Gastrocnemius medialis (tissue), 4 donors: ENCODE measurements at regions not wholly inside any gene's neighbourhood (a gene's known extent, or its start where the extent isn't known, plus 50 kb on each side); places are given as distances from the start of the nearest gene placed in this dataset.

ENCODE experiments used
- ATAC-seq, 2 donors: fragments of 150-250 bp; one replicate each; pipeline ENCODE4 v1.9.1; 2016
- DNase-seq, 2 donors: peaks; one replicate each; pipeline ENCODE4 v3.0.0-alpha.2; 2019
- H3K27ac ChIP-seq, 4 donors: fragments of 200-600 bp; sonication (generic); 1 replicate in 1 of 4; 2 replicates in 3 of 4; pipeline ENCODE4 v1.5.1; 2016 to 2018; ENCODE audit warnings: mild to moderate bottlenecking in 2 of 4, moderate library complexity in 1 of 4
- H3K27me3 ChIP-seq, 3 donors: fragments of 200-600 bp; sonication (generic) in 2 of 3; 1 replicate in 1 of 3; 2 replicates in 2 of 3; pipeline versions ENCODE4 v1.5.1 to v1.6.0; 2016 to 2019; ENCODE audit warnings: mild to moderate bottlenecking in 1 of 3, moderate library complexity in 1 of 3
- H3K36me3 ChIP-seq, 2 donors: fragments of 200-600 bp; sonication (generic) in 1 of 2; one replicate each; pipeline ENCODE4 v1.5.1; 2017 to 2018
- H3K4me1 ChIP-seq, 2 donors: fragments of 200-600 bp; sonication (generic) in 1 of 2; one replicate each; pipeline ENCODE4 v1.5.1; 2016 to 2017; ENCODE audit warnings: mild to moderate bottlenecking in 2 of 2
- H3K4me3 ChIP-seq, 4 donors: fragments of 200-600 bp; sonication (generic) in 3 of 4; 1 replicate in 1 of 4; 2 replicates in 3 of 4; pipeline ENCODE4 v1.5.1; 2016 to 2019; ENCODE audit warnings: mild to moderate bottlenecking in 2 of 4
- H3K9me3 ChIP-seq, 3 donors: fragments of 200-600 bp; sonication (generic) in 2 of 3; 1 replicate in 1 of 3; 2 replicates in 2 of 3; pipeline ENCODE4 v1.5.1; 2016 to 2019
- CTCF ChIP-seq, 5 experiments: fragments of 450-650 bp in 3 of 5; fragments of 200-600 bp in 2 of 5; sonication (generic) in 2 of 5; IDR thresholded peaks in 4 of 5; conservative IDR thresholded peaks in 1 of 5; 1 replicate in 4 of 5; 2 replicates in 1 of 5; pipeline ENCODE4 v1.5.1; 2016 to 2019; ENCODE audit warnings: antibody characterized with exemption in 5 of 5, mild to moderate bottlenecking in 3 of 5, moderate library complexity in 3 of 5
- POLR2A ChIP-seq, 2 donors: fragments of 450-650 bp; IDR thresholded peaks; one replicate each; pipeline ENCODE4 v1.6.1; 2017; ENCODE audit warnings: antibody characterized with exemption in 2 of 2, mild to moderate bottlenecking in 2 of 2, moderate library complexity in 2 of 2
- in situ Hi-C, 4 donors: fragments of 200-750 bp; cut with MboI; loops; one replicate each; pipeline versions ENCODE4 v1.15.0 to v1.8.0; 2017; ENCODE audit warnings: low sequenced_read_pairs in 4 of 4
- intact Hi-C: fragments of 100-400 bp; cut with DNase I; formaldehyde crosslinking; loops from one replicate; pipeline ENCODE4 v1.15.1; 2023; ENCODE audit warnings: low total_unique reads

GRCh38 chr7:33769930-33770329 lies 135.4 kb upstream of the BMPER start:
- intact Hi-C loops = no loop called here
- in situ Hi-C loops = loop anchor here in 2 of 4 donors (10.0 kb wide), 1 partner anchor 125 kb away; no protein-coding TSS in a partner anchor
- TF ChIP-seq CTCF (IDR thresholded peaks at IDR 0.05 in 4 of 5, conservative IDR thresholded peaks at IDR 0.05 in 1 of 5) = no peak
- TF ChIP-seq POLR2A (IDR thresholded peaks at IDR 0.05) = no peak
- Histone ChIP-seq H3K27me3 (no peaks in the 10 kb centered on the region), H3K36me3 (no peaks in the 10 kb centered on the region), H3K9me3 (no peaks in the 10 kb centered on the region), H3K4me3 (no peak overlapping the region), H3K4me1 (peaks cover 0 to 5% of the 10 kb centered on the region in 2 donors), H3K27ac (no peak overlapping the region)
- ATAC-seq (no peak), DNase-seq (no peak)

GRCh38 chr7:33770576-33770975 lies 134.8 kb upstream of the BMPER start:
- in situ Hi-C loops = no loop called here
- intact Hi-C loops = no loop called here
- DNase-seq (no peak), ATAC-seq (no peak)
- TF ChIP-seq POLR2A (IDR thresholded peaks at IDR 0.05) (no peak), CTCF (IDR thresholded peaks at IDR 0.05 in 4 of 5, conservative IDR thresholded peaks at IDR 0.05 in 1 of 5) (no peak)
- no peaks in the 10 kb centered on the region for H3K27me3 ChIP-seq
- H3K4me3 ChIP-seq = no peak overlapping the region
- no peak overlapping the region for H3K27ac ChIP-seq
- H3K36me3 ChIP-seq = no peaks in the 10 kb centered on the region
- H3K4me1 ChIP-seq = peaks cover 0 to 10% of the 10 kb centered on the region in 2 donors
- H3K9me3 ChIP-seq = no peaks in the 10 kb centered on the region

- Histone ChIP-seq H3K27ac (no peak overlapping the region), H3K36me3 (no peaks in the 10 kb centered on the region), H3K27me3 (no peaks in the 10 kb centered on the region), H3K4me1 (peaks cover 0 to 10% of the 10 kb centered on the region in 2 donors), H3K4me3 (no peak overlapping the region), H3K9me3 (no peaks in the 10 kb centered on the region)
- ATAC-seq (peak; percentile 56 to 73), DNase-seq (no peak)
- TF ChIP-seq POLR2A (IDR thresholded peaks at IDR 0.05) (no peak), CTCF (IDR thresholded peaks at IDR 0.05 in 4 of 5, conservative IDR thresholded peaks at IDR 0.05 in 1 of 5) (no peak)
- in situ Hi-C loops = no loop called here
- intact Hi-C loops = no loop called here
Measured at GRCh38 chr7:33771422-33771821, 133.9 kb upstream of the BMPER start.

- Histone ChIP-seq H3K9me3 (no peaks in the 10 kb centered on the region), H3K4me3 (no peak overlapping the region), H3K27ac (no peak overlapping the region), H3K36me3 (no peaks in the 10 kb centered on the region), H3K4me1 (peaks cover 0 to 10% of the 10 kb centered on the region in 2 donors), H3K27me3 (no peaks in the 10 kb centered on the region)
- TF ChIP-seq CTCF (IDR thresholded peaks at IDR 0.05 in 4 of 5, conservative IDR thresholded peaks at IDR 0.05 in 1 of 5) = no peak
- TF ChIP-seq POLR2A (IDR thresholded peaks at IDR 0.05) = no peak
- intact Hi-C loops = no loop called here
- in situ Hi-C loops = no loop called here
- DNase-seq (no peak), ATAC-seq (no peak)
Measured at GRCh38 chr7:33773053-33773452, 132.3 kb upstream of the BMPER start.
